ENCODE measurements at regions not wholly inside any gene's neighbourhood (a gene's known extent, or its start where the extent isn't known, plus 50 kb on each side); places are given as distances from the start of the nearest gene placed in this dataset.

DNA sequence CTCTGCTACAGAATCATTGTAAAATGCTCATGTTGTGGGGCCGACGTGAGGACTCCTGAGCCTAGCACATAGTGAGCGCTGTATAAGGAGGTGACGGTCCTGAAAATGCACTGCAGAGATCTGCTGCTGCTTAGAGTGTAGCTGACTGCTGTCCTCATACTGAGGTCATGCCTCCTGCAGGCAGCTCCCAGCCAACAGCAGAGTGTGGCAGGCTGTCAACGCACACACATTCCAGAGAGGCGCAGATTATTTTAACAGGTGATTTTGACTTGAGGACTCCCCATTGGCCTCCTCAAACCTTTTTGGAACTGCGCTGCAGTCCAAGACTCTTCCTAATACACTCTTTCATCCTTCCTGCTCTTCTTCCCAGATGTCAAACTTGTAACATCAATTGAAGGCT lies 119.8 kb upstream of the KCNJ6 start:
- Histone ChIP-seq H3K4me3 (no peak overlapping the region), H3K4me2 (no peak overlapping the region), H3K9me3 (replicated peaks in 1 of 11) (no peaks in the 10 kb centered on the region), H3K4me1 (peaks cover 0 to 14% (median 0%) of the 10 kb centered on the region in 10 experiments; a peak in 6 of 20 replicates), H3K9ac (no peak overlapping the region), H4K20me1 (no peaks in the 10 kb centered on the region), H3K36me3 (no peaks in the 10 kb centered on the region), H3K27ac (no peak overlapping the region), H3K27me3 (no peaks in the 10 kb centered on the region)
- TF ChIP-seq Cebpa-rat (IDR thresholded peaks at IDR 0.05): no peak

DNA sequence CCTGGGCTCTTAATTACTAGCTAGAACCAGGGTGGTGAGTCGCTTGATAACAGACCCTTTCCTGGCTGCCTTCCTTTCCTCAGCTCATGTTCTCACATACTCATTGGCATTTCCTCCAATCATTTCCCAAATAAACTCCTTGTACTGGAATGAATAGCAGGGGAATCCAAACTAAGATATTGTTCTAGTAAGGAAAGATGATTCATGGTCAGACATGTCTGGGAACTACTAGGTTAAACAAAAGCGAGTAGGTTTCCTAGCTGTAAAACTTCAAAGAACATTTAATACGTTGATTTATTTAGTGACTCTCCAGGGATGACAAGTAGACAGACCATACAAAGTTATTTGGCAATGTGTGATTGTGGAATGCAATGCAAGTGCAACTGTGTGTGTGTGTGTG lies 121.2 kb upstream of the KCNJ6 start:
- H3K27ac ChIP-seq: no peak overlapping the region
- no peak overlapping the region for H3K9ac ChIP-seq
- no peak overlapping the region for H3K4me3 ChIP-seq
- no peak for TF ChIP-seq Cebpa-rat (IDR thresholded peaks at IDR 0.05)
- H3K9me3 ChIP-seq (replicated peaks in 1 of 11): no peaks in the 10 kb centered on the region
- peaks cover 0 to 3% (median 0%) of the 10 kb centered on the region in 10 experiments; a peak in 5 of 20 replicates for H3K4me1 ChIP-seq
- H4K20me1 ChIP-seq: no peaks in the 10 kb centered on the region
- H3K27me3 ChIP-seq: no peaks in the 10 kb centered on the region
- H3K4me2 ChIP-seq: no peak overlapping the region
- no peaks in the 10 kb centered on the region for H3K36me3 ChIP-seq

- H3K4me1 ChIP-seq: no peaks in the 10 kb centered on the region
- H3K9me3 ChIP-seq (replicated peaks in 1 of 11): no peaks in the 10 kb centered on the region
- H3K27ac ChIP-seq: no peak overlapping the region
- H3K36me3 ChIP-seq: no peaks in the 10 kb centered on the region
- H3K9ac ChIP-seq: no peak overlapping the region
- TF ChIP-seq Cebpa-rat (IDR thresholded peaks at IDR 0.05): no peak
- no peak overlapping the region for H3K4me2 ChIP-seq
- no peaks in the 10 kb centered on the region for H3K27me3 ChIP-seq
- no peaks in the 10 kb centered on the region for H4K20me1 ChIP-seq
- no peak overlapping the region for H3K4me3 ChIP-seq
Measured at GRCh38 chr21:38039369-38039768, 123.1 kb upstream of the KCNJ6 start.

- Histone ChIP-seq H4K20me1 (no peaks in the 10 kb centered on the region), H3K9ac (no peak overlapping the region), H3K36me3 (no peaks in the 10 kb centered on the region), H3K27ac (no peak overlapping the region), H3K27me3 (no peaks in the 10 kb centered on the region), H3K4me2 (no peak overlapping the region), H3K9me3 (replicated peaks in 1 of 11) (no peaks in the 10 kb centered on the region), H3K4me3 (no peak overlapping the region), H3K4me1 (no peaks in the 10 kb centered on the region)
- no peak for TF ChIP-seq Cebpa-rat (IDR thresholded peaks at IDR 0.05)
Measured at GRCh38 chr21:38039841-38040240, 123.6 kb upstream of the KCNJ6 start.

- no peak for TF ChIP-seq Cebpa-rat (IDR thresholded peaks at IDR 0.05)
Measured at GRCh38 chr21:38041493-38041892, 125.2 kb upstream of the KCNJ6 start.

DNA sequence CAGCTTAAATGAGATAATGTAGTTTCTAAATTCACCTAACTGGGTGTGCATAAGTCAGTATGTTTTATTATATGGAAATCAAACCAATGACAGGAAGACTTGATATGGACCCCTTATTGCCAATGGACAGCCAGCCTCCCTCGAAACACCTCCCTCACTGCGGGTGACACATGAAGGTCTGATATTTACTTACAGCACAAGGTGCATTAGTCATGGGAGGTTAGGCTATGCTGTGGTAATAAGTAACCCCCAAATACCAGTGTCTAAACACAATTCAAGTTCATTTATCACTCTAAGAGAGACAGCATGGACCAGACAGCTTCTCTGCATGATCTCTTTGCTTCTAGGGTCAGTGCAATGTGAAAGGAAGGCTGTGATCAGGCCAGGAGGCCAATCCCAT lies 126.0 kb upstream of the KCNJ6 start:
- Histone ChIP-seq H3K4me1 (no peaks in the 10 kb centered on the region), H3K4me3 (no peak overlapping the region), H3K36me3 (no peaks in the 10 kb centered on the region), H3K9me3 (replicated peaks in 1 of 11) (no peaks in the 10 kb centered on the region; a peak in 1 of 22 replicates), H3K9ac (no peak overlapping the region), H4K20me1 (no peaks in the 10 kb centered on the region), H3K4me2 (no peak overlapping the region), H3K27me3 (no peaks in the 10 kb centered on the region), H3K27ac (no peak overlapping the region)
- no peak for TF ChIP-seq Cebpa-rat (IDR thresholded peaks at IDR 0.05)

More at GRCh38 chr21:38041493-38041892, 125.2 kb upstream of the KCNJ6 start:
- no peak overlapping the region for H3K9ac ChIP-seq
- H3K4me1 ChIP-seq: no peaks in the 10 kb centered on the region
- H3K4me2 ChIP-seq: no peak overlapping the region
- H3K4me3 ChIP-seq: no peak overlapping the region
- no peak overlapping the region for H3K27ac ChIP-seq
- H3K27me3 ChIP-seq: no peaks in the 10 kb centered on the region
- H3K36me3 ChIP-seq: no peaks in the 10 kb centered on the region
- no peaks in the 10 kb centered on the region for H4K20me1 ChIP-seq
- H3K9me3 ChIP-seq (replicated peaks in 1 of 11): no peaks in the 10 kb centered on the region; a peak in 1 of 22 replicates

GRCh38 chr21:38048167-38048566 lies 131.9 kb upstream of the KCNJ6 start:
- no peaks in the 10 kb centered on the region for H3K36me3 ChIP-seq
- H3K27me3 ChIP-seq: no peaks in the 10 kb centered on the region
- no peak for TF ChIP-seq Cebpa-rat (IDR thresholded peaks at IDR 0.05)
- no peak overlapping the region for H3K9ac ChIP-seq
- H3K4me1 ChIP-seq: no peaks in the 10 kb centered on the region
- H3K4me3 ChIP-seq: no peak overlapping the region
- no peak overlapping the region for H3K27ac ChIP-seq
- H3K9me3 ChIP-seq (replicated peaks in 1 of 11): no peaks in the 10 kb centered on the region; a peak in 1 of 22 replicates
- H4K20me1 ChIP-seq: no peaks in the 10 kb centered on the region
- no peak overlapping the region for H3K4me2 ChIP-seq

DNA sequence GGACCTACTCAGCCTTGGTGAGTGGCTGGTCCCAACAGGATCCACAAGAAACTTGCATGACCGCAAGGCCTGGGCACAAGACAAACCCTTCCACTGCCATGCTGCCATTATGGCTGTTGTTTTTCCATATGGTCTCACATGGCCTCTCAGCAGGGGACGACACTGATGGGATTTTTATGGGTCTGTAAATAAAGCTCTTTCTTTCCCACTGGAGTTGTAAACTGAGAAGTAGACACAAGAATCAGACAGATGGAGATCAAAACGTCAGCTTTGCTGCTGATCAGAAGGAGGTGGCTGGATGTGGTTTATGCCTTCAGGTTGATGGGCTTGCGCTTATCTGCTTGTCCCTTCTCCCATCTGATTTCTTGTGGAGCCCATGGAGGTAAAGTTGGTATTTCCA lies 138.1 kb upstream of the KCNJ6 start:
- TF ChIP-seq Cebpa-rat (IDR thresholded peaks at IDR 0.05): no peak
- Histone ChIP-seq H3K27me3 (no peaks in the 10 kb centered on the region), H3K4me1 (no peaks in the 10 kb centered on the region), H3K4me2 (no peak overlapping the region), H3K36me3 (no peaks in the 10 kb centered on the region), H4K20me1 (no peaks in the 10 kb centered on the region), H3K4me3 (no peak overlapping the region), H3K27ac (no peak overlapping the region), H3K9me3 (replicated peaks in 1 of 11) (peaks cover 0 to under 1% (median 0%) of the 10 kb centered on the region in 11 experiments; a peak in 1 of 22 replicates), H3K9ac (no peak overlapping the region)

DNA sequence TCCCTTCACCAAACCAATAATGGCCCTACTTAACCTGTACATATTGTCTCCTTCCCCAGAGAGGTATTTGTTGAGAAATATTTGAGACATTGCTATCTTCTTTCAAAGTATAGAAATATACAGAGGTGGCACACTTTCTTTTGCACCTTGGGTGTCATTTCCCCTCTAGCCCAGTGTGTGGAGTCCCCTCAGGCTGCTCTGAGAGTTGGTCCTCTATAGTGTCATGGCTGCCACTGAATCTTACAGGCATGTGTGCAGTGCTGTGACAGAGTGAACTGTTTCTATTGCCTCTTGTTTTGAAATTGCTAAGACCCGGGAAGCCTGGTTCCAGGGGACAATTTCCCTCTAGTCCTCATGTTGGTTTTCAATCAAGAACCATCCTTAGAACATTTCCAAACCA lies 140.2 kb upstream of the KCNJ6 start:
- Histone ChIP-seq H3K9me3 (replicated peaks in 1 of 11) (peaks cover 0 to 5% (median 0%) of the 10 kb centered on the region in 11 experiments; a peak in 3 of 22 replicates), H3K4me1 (no peaks in the 10 kb centered on the region), H3K36me3 (no peaks in the 10 kb centered on the region), H3K27ac (no peak overlapping the region), H3K4me3 (no peak overlapping the region), H3K9ac (no peak overlapping the region), H4K20me1 (no peaks in the 10 kb centered on the region), H3K27me3 (no peaks in the 10 kb centered on the region), H3K4me2 (no peak overlapping the region)
- no peak for TF ChIP-seq Cebpa-rat (IDR thresholded peaks at IDR 0.05)

DNA sequence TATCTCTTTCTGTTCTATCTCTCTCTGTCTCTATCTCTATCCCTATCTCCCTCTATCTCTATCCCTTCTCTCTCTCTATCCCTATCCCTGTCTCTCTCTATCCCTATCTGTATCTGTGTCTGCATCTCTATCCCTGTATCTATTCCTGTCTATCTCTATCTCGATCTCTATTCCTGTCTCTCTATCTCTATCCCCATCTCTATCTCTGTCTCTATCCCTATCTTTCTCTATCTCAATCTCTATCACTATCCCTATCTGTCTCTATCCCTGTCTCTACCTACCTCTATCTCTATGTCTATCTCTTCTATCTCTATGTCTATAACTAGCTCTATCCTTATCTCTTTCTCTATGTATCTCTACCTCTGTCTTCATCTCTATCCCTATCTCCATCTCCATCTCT lies 141.4 kb upstream of the KCNJ6 start:
- Histone ChIP-seq H3K4me1 (no peaks in the 10 kb centered on the region), H3K4me3 (no peak overlapping the region), H3K36me3 (no peaks in the 10 kb centered on the region), H4K20me1 (no peaks in the 10 kb centered on the region), H3K27ac (no peak overlapping the region), H3K9ac (no peak overlapping the region), H3K27me3 (no peaks in the 10 kb centered on the region), H3K9me3 (replicated peaks in 1 of 11) (peaks cover 0 to 5% (median 0%) of the 10 kb centered on the region in 11 experiments; a peak in 3 of 22 replicates), H3K4me2 (no peak overlapping the region)
- TF ChIP-seq Cebpa-rat (IDR thresholded peaks at IDR 0.05): no peak

Measured in BLaER1 treated with 17β-estradiol and CSF1 and Interleukin-3, amounts not matched to agents 10 nM and 100 nM (cell line).